ENCODE measurements at regions not wholly inside any gene's neighbourhood (a gene's known extent, or its start where the extent isn't known, plus 50 kb on each side); places are given as distances from the start of the nearest gene placed in this dataset.

DNA sequence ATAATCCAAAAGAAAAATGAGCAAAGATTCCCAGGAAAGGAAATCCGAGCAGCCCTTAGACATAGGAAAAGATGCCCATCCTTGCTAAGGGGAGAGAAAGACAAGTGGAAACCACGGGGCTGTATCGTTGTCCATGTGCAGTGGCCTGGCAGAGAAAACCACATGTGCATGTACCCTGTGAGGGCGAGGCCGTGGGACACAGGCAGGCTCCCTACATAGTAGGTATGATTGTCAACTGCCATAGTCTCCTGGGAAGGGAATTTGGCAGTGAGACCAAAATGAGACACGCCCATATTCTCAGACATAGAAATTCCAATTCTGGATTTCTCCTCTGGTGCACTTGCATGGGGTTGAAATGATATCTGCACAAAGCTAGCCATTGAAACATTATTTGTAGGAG, 169.7 kb upstream of the SALL4 start:
- TF ChIP-seq, protein P1, sequence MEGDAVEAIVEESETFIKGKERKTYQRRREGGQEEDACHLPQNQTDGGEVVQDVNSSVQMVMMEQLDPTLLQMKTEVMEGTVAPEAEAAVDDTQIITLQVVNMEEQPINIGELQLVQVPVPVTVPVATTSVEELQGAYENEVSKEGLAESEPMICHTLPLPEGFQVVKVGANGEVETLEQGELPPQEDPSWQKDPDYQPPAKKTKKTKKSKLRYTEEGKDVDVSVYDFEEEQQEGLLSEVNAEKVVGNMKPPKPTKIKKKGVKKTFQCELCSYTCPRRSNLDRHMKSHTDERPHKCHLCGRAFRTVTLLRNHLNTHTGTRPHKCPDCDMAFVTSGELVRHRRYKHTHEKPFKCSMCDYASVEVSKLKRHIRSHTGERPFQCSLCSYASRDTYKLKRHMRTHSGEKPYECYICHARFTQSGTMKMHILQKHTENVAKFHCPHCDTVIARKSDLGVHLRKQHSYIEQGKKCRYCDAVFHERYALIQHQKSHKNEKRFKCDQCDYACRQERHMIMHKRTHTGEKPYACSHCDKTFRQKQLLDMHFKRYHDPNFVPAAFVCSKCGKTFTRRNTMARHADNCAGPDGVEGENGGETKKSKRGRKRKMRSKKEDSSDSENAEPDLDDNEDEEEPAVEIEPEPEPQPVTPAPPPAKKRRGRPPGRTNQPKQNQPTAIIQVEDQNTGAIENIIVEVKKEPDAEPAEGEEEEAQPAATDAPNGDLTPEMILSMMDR (IDR thresholded peaks at IDR 0.05; ENCODE audit: low read depth, low read length, missing control alignments) = no peak
- no peak for DNase-seq (ENCODE audit: low read depth)

DNA sequence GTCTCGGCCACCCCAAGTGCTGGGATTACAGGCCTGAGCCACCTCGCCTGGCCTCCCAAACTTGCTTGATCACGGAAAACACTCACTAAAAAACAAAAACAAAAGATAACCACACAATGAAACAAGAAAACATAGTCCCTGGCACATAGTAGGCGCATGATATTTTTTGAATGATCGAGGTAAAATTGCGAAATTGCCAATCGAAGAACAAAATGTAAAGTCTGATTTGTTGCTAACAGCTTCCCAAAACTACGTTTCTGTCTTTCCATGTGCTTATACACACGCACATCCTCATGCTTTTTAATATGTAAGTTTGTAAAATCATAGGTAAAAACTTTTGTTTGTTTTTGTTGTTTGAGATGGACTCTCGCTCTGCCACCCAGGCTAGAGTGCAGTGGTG, 168.5 kb upstream of the SALL4 start:
- no peak for DNase-seq (ENCODE audit: low read depth)
- no peak overlapping the region for H3K4me3 ChIP-seq (ENCODE audit: low read depth, low read length)
- TF ChIP-seq, protein P1 (IDR thresholded peaks at IDR 0.05; ENCODE audit: low read depth, low read length, missing control alignments) = no peak

More for the DNA sequence above, 169.7 kb upstream of the SALL4 start:
- no peak overlapping the region for H3K4me3 ChIP-seq (ENCODE audit: low read depth, low read length)

DNA sequence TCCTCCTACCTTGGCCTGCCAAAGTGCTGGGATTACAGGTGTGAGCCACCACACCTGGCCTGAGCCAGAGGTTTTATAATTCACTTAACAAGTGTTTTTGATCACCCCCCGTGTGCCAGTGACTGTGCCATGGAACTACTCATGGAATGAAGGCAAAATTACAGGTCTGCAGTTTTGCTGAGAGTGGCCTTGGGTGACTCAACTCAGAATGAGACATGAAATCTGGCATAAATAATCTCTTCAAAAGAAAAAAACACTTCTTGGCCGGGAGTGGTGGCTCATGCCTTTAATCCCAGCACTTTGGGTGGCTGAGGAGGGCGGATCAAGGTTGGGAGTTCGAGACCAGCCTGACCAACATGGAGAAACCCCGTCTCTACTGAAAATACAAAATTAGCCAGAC, 166.9 kb upstream of the SALL4 start:
- no peak overlapping the region for H3K4me3 ChIP-seq (ENCODE audit: low read depth, low read length)
- DNase-seq (ENCODE audit: low read depth) = no peak
- TF ChIP-seq, protein P1 (IDR thresholded peaks at IDR 0.05; ENCODE audit: low read depth, low read length, missing control alignments) = no peak

DNA sequence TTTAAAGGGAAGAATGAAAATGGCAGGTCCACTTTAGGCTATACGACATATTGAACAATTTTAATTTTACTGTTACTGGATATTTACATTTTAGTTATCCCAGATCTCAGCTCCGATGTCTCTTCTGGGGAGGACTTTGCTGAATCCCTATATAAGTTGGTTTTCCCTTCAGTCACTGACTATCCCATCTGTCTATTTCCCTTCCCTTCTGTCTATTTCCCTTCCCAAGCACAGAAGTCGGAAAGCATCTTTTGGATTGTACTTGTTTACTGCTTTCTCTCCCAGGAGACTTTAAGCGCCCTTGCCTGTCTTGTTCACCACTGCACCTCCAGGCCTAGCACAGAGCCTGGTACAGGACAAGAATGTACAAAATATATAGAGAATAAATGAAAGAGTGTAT, 165.8 kb upstream of the SALL4 start:
- H3K4me3 ChIP-seq (ENCODE audit: low read depth, low read length) = no peak overlapping the region
- TF ChIP-seq, protein P1 (IDR thresholded peaks at IDR 0.05; ENCODE audit: low read depth, low read length, missing control alignments) = no peak
- DNase-seq (ENCODE audit: low read depth) = no peak

DNA sequence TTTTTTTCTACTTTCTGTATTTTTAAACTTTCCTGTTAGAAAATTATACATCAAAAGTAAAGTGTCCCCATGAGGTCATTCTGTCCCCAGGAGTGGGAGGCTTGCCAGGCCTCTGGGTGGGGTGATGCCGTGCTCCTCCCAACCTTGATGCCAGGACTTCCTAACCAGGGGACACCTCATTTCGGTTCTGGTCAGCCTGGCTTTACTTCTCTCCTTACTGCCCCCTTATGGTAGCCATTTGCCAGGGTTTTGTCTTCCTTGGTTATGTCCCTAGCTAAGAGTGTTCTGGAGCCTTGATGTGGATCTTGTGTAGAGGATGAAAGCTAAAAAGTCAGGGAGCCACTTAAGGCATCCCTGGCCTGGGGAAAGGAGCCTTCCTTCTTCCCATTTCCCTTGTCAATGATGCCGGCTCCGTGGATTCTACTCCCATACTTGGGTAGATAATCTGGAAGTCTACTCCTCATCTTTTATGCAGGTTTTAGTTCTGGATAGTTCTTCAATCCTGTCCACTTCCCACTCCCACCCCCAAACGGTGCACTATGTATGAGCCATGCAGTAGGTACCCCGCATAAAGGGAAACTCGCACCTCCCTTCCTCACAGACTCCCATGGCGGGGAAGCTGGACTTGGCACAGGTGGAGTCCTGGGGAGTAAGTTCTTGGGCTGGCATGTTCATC, 164.1 kb upstream of the SALL4 start:
- DNase-seq (ENCODE audit: low read depth) = peak; percentile 8
- TF ChIP-seq, protein P1 (IDR thresholded peaks at IDR 0.05; ENCODE audit: low read depth, low read length, missing control alignments) = peak; percentile 64
- no peak overlapping the region for H3K4me3 ChIP-seq (ENCODE audit: low read depth, low read length)

DNA sequence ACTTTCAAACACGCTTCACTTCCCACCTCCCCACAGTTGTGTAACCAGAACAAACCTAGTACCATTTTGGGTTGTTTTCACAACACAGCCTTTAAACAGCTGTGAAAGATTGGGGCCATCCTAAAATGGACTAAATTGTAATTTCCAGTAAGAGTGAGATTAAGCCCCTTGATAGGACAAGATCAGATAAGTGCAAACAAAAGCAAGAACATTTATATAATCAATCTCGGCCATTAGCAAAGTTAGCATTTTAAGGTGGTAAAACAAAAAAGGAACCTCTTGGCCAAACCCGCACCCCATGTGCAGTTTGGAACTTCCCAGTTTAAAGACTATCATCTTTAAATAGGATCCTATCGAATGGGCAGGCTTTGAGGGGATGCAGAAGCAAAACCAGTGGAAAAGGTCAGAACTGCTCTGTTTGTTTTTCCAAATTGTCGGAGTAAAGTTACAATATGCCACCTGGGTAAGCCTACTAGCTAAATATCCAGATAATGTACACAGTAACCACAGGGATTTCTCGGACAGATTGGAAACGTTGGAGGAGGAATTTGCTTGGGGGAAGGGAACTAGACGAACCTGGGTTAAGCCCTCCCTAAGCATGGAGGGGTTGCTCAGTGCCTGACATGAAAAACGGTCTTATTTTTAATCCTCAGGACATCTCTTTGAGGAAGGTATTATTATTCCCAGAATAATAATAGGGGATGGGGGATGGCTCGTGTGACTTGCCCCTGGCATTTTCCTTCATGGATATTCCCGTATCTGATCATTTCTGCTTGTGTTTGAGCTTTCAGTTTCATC, 159.8 kb upstream of the SALL4 start:
- TF ChIP-seq, protein P1 (IDR thresholded peaks at IDR 0.05; ENCODE audit: low read depth, low read length, missing control alignments) = no peak
- H3K4me3 ChIP-seq (ENCODE audit: low read depth, low read length) = no peak overlapping the region
- DNase-seq (ENCODE audit: low read depth) = no peak
